Activated naive CD4-positive, alpha-beta T cell treated with Interleukin-2 at 50 U/mL for 16 hours (primary cell): ENCODE measurements at regions not wholly inside any gene's neighbourhood (a gene's known extent, or its start where the extent isn't known, plus 50 kb on each side); places are given as distances from the start of the nearest gene placed in this dataset.

Source experiments
- DNase-seq: peaks from one replicate; pipeline ENCODE4 v3.0.0-alpha.2; 2020

GRCh38 chr2:134131681-134132489 is 122.0 kb upstream of the MGAT5 start:
- no peak for DNase-seq

GRCh38 chr2:134132490-134132857 is 121.4 kb upstream of the MGAT5 start:
- no peak for DNase-seq

GRCh38 chr2:134133622-134134312 is 120.1 kb upstream of the MGAT5 start:
- no peak for DNase-seq

- DNase-seq: no peak
Measured at GRCh38 chr2:134134313-134134706, 119.6 kb upstream of the MGAT5 start.

- no peak for DNase-seq
Measured at GRCh38 chr2:134134827-134135226, 119.0 kb upstream of the MGAT5 start.

GRCh38 chr2:134135793-134136192 is 118.1 kb upstream of the MGAT5 start:
- DNase-seq: no peak

GRCh38 chr2:134136731-134137130 is 117.1 kb upstream of the MGAT5 start:
- no peak for DNase-seq

- no peak for DNase-seq
Measured at GRCh38 chr2:134137182-134137611, 116.7 kb upstream of the MGAT5 start.

GRCh38 chr2:134138115-134138514 is 115.8 kb upstream of the MGAT5 start:
- DNase-seq: no peak

GRCh38 chr2:134139611-134140010 is 114.3 kb upstream of the MGAT5 start:
- no peak for DNase-seq

GRCh38 chr2:134140251-134140661 is 113.6 kb upstream of the MGAT5 start:
- DNase-seq: no peak

GRCh38 chr2:134141598-134142340 is 112.1 kb upstream of the MGAT5 start:
- DNase-seq: no peak

- DNase-seq: no peak
Measured at GRCh38 chr2:134142341-134142738, 111.5 kb upstream of the MGAT5 start.

GRCh38 chr2:134142903-134143302 is 111.0 kb upstream of the MGAT5 start:
- no peak for DNase-seq

- DNase-seq: no peak
Measured at GRCh38 chr2:134143568-134143967, 110.3 kb upstream of the MGAT5 start.

- no peak for DNase-seq
Measured at GRCh38 chr2:134144081-134144596, 109.7 kb upstream of the MGAT5 start.

GRCh38 chr2:134144651-134145050 is 109.2 kb upstream of the MGAT5 start:
- DNase-seq: no peak

GRCh38 chr2:134145519-134145918 is 108.4 kb upstream of the MGAT5 start:
- no peak for DNase-seq

GRCh38 chr2:134146161-134146560 is 107.7 kb upstream of the MGAT5 start:
- no peak for DNase-seq

- no peak for DNase-seq
Measured at GRCh38 chr2:134146620-134147019, 107.3 kb upstream of the MGAT5 start.

GRCh38 chr2:134148172-134148571 is 105.7 kb upstream of the MGAT5 start:
- DNase-seq: no peak

- DNase-seq: no peak
Measured at GRCh38 chr2:134148843-134149472, 104.9 kb upstream of the MGAT5 start.

GRCh38 chr2:134149904-134150303 is 104.0 kb upstream of the MGAT5 start:
- DNase-seq: no peak
